HEK293T (cell line): ENCODE measurements at regions not wholly inside any gene's neighbourhood (a gene's known extent, or its start where the extent isn't known, plus 50 kb on each side); places are given as distances from the start of the nearest gene placed in this dataset.

Experiments used
- CTCF ChIA-PET: fragments of 350-600 bp; formaldehyde crosslinking; extraction: SDS; loops from one replicate; lab custom pipeline; 2021; ENCODE audit warnings: antibody characterized with exemption, inconsistent platforms; lab: Yijun Ruan, JAX
- POLR2A ChIA-PET: fragments of 350-600 bp; formaldehyde crosslinking; extraction: SDS; loops from one replicate; lab custom pipeline; 2020; ENCODE audit warnings: antibody characterized with exemption, inconsistent platforms; lab: Yijun Ruan, JAX
- DNase-seq: peaks from one replicate; pipeline ENCODE4 v3.0.0; 2012; ENCODE audit warnings: mixed read lengths; ENCODE audit errors: extremely low spot score
- ARNT ChIP-seq: fragments of 450-650 bp; IDR thresholded peaks from 2 replicates; pipeline ENCODE4 v1.6.1; 2017; ENCODE audit warnings: mild to moderate bottlenecking
- BHLHE40 ChIP-seq: fragments of 450-650 bp; IDR thresholded peaks from 2 replicates; pipeline ENCODE4 v1.6.1; 2016; ENCODE audit warnings: mild to moderate bottlenecking, moderate library complexity, borderline replicate concordance
- CTBP1 ChIP-seq: fragments of 450-650 bp; IDR thresholded peaks from 2 replicates; pipeline ENCODE4 v1.6.1; 2016; ENCODE audit warnings: borderline replicate concordance
- ELF4 ChIP-seq: fragments of 450-650 bp; IDR thresholded peaks from 2 replicates; pipeline ENCODE4 v1.6.1; 2017; ENCODE audit warnings: antibody characterized with exemption
- FOXA1 ChIP-seq: fragments of 450-650 bp; IDR thresholded peaks from 2 replicates; pipeline ENCODE4 v1.6.1; 2016; ENCODE audit warnings: mild to moderate bottlenecking
- FOXK2 ChIP-seq: fragments of 450-650 bp; IDR thresholded peaks from 2 replicates; pipeline ENCODE4 v1.6.1; 2016; ENCODE audit warnings: mild to moderate bottlenecking
- FOXM1 ChIP-seq: fragments of 450-650 bp; IDR thresholded peaks from 2 replicates; pipeline ENCODE4 v1.6.1; 2017; ENCODE audit warnings: mild to moderate bottlenecking, borderline replicate concordance
- HDGF ChIP-seq: fragments of 450-650 bp; IDR thresholded peaks from 2 replicates; pipeline ENCODE4 v1.6.1; 2017; ENCODE audit warnings: antibody characterized with exemption, borderline replicate concordance
- L3MBTL2 ChIP-seq: fragments of 450-650 bp; conservative IDR thresholded peaks from 2 replicates; pipeline ENCODE4 v1.6.1; 2016; ENCODE audit warnings: mild to moderate bottlenecking
- LEF1 ChIP-seq: fragments of 450-650 bp; IDR thresholded peaks from 2 replicates; pipeline ENCODE4 v1.6.1; 2017; ENCODE audit warnings: mild to moderate bottlenecking, borderline replicate concordance
- NFRKB ChIP-seq: fragments of 450-650 bp; IDR thresholded peaks from 2 replicates; pipeline ENCODE4 v1.6.1; 2016; ENCODE audit warnings: mild to moderate bottlenecking, moderate library complexity
- PKNOX1 ChIP-seq: fragments of 450-650 bp; IDR thresholded peaks from 2 replicates; pipeline ENCODE4 v1.6.1; 2016
- SP1 ChIP-seq: fragments of 450-650 bp; IDR thresholded peaks from 2 replicates; pipeline ENCODE4 v1.6.1; 2017
- SUZ12 ChIP-seq: fragments of 450-650 bp; IDR thresholded peaks from 2 replicates; pipeline ENCODE4 v1.6.1; 2016; ENCODE audit warnings: mild to moderate bottlenecking
- TARDBP ChIP-seq: fragments of 450-650 bp; IDR thresholded peaks from 2 replicates; pipeline ENCODE4 v1.6.1; 2016
- ZNF384 ChIP-seq: fragments of 450-650 bp; IDR thresholded peaks from 2 replicates; pipeline ENCODE4 v1.6.1; 2016

GRCh38 chr21:38944402-38944801 lies 138.7 kb downstream of the ETS2 start:
- CTCF ChIA-PET = no interaction called here
- TF ChIP-seq SUZ12 = no peak
- no peak for TF ChIP-seq LEF1
- no peak for TF ChIP-seq FOXK2
- no peak for TF ChIP-seq NFRKB
- TF ChIP-seq SP1 = no peak
- no peak for TF ChIP-seq PKNOX1
- TF ChIP-seq FOXA1 = no peak
- no peak for TF ChIP-seq HDGF
- TF ChIP-seq FOXM1 = no peak
- TF ChIP-seq L3MBTL2 = no peak
- POLR2A ChIA-PET = no interaction called here
- DNase-seq = no peak

- ChIA-PET POLR2A (no interaction called here), CTCF (no interaction called here)
- no peak for TF ChIP-seq ZNF384
- no peak for TF ChIP-seq PKNOX1
- no peak for TF ChIP-seq BHLHE40
- TF ChIP-seq FOXA1 = no peak
- no peak for TF ChIP-seq SUZ12
- TF ChIP-seq SP1 = no peak
- no peak for TF ChIP-seq FOXK2
- no peak for TF ChIP-seq CTBP1
- no peak for TF ChIP-seq HDGF
- no peak for TF ChIP-seq TARDBP
- TF ChIP-seq ARNT = no peak
- no peak for TF ChIP-seq NFRKB
- TF ChIP-seq LEF1 = no peak
- TF ChIP-seq FOXM1 = no peak
- no peak for DNase-seq
These were observed 137.1 kb downstream of the ETS2 start for GRCh38 chr21:38942748-38943211.

- CTCF ChIA-PET = no interaction called here
- TF ChIP-seq BHLHE40 (no peak), ELF4 (no peak)
- DNase-seq = no peak
- POLR2A ChIA-PET = no interaction called here
These were observed 133.0 kb downstream of the ETS2 start for GRCh38 chr21:38938769-38939168.

GRCh38 chr21:38938343-38938742 lies 132.6 kb downstream of the ETS2 start:
- TF ChIP-seq LEF1 (no peak), FOXA1 (no peak)
- DNase-seq = no peak
- CTCF ChIA-PET = no interaction called here
- POLR2A ChIA-PET = no interaction called here

- ChIA-PET POLR2A (no interaction called here), CTCF (no interaction called here)
- DNase-seq = no peak
- TF ChIP-seq TARDBP (no peak), HDGF (no peak), CTBP1 (no peak), SUZ12 (no peak), LEF1 (no peak), L3MBTL2 (no peak), ZNF384 (no peak), BHLHE40 (no peak), ARNT (no peak), NFRKB (no peak), PKNOX1 (no peak), ELF4 (no peak), FOXA1 (no peak), SP1 (no peak), FOXM1 (no peak), FOXK2 (no peak)
These were observed 132.1 kb downstream of the ETS2 start for GRCh38 chr21:38937844-38938243.

GRCh38 chr21:38937286-38937790 lies 131.6 kb downstream of the ETS2 start:
- CTCF ChIA-PET = no interaction called here
- DNase-seq = no peak
- POLR2A ChIA-PET = no interaction called here
- no peak for TF ChIP-seq BHLHE40
- TF ChIP-seq LEF1 = no peak
- TF ChIP-seq CTBP1 = no peak
- TF ChIP-seq FOXA1 = no peak
- no peak for TF ChIP-seq TARDBP
- no peak for TF ChIP-seq ELF4
- no peak for TF ChIP-seq SUZ12

GRCh38 chr21:38936240-38936639 lies 130.5 kb downstream of the ETS2 start:
- ChIA-PET POLR2A (no interaction called here), CTCF (no interaction called here)
- TF ChIP-seq FOXA1 (no peak), FOXM1 (no peak), CTBP1 (no peak), NFRKB (no peak), PKNOX1 (no peak), LEF1 (no peak), BHLHE40 (no peak), ELF4 (no peak), L3MBTL2 (no peak), SP1 (no peak), ZNF384 (no peak), SUZ12 (no peak), FOXK2 (no peak), TARDBP (no peak), HDGF (no peak)
- DNase-seq = no peak
